Transverse colon (tissue), 4 donors: ENCODE measurements at regions not wholly inside any gene's neighbourhood (a gene's known extent, or its start where the extent isn't known, plus 50 kb on each side); places are given as distances from the start of the nearest gene placed in this dataset.
A peak's percentile ranks its signal among the peaks of the same experiment; 100 is the strongest.

Source experiments
- DNase-seq: peaks from one replicate; pipeline ENCODE4 v3.0.0-alpha.2; 2019
- H3K27ac ChIP-seq, 4 donors: fragments of 200-600 bp; sonication (generic); 2 replicates each; pipeline ENCODE4 v1.5.1; 2016 to 2018; ENCODE audit warnings: inconsistent platforms in 4 of 4
- H3K27me3 ChIP-seq: fragments of 200-600 bp; sonication (generic); 2 replicates; pipeline ENCODE4 v1.5.1; 2017; ENCODE audit warnings: inconsistent platforms
- H3K36me3 ChIP-seq, 4 donors: fragments of 200-600 bp; sonication (generic); 2 replicates each; pipeline ENCODE4 v1.5.1; 2017 to 2019; ENCODE audit warnings: inconsistent platforms in 4 of 4
- H3K4me1 ChIP-seq, 4 donors: fragments of 200-600 bp; sonication (generic); 2 replicates each; pipeline ENCODE4 v1.5.1; 2017 to 2020; ENCODE audit warnings: inconsistent platforms in 4 of 4
- H3K4me3 ChIP-seq, 4 donors: fragments of 200-600 bp; sonication (generic); 1 replicate in 1 of 4; 2 replicates in 3 of 4; pipeline versions ENCODE4 v1.5.1 to v1.6.1; 2017 to 2019; ENCODE audit warnings: inconsistent platforms in 4 of 4
- H3K9me3 ChIP-seq, 2 donors: fragments of 200-600 bp; sonication (generic); 2 replicates each; pipeline ENCODE4 v1.5.1; 2017 to 2019; ENCODE audit warnings: inconsistent platforms in 2 of 2
- EP300 ChIP-seq: sonication (generic); formaldehyde crosslinking; IDR thresholded peaks from one replicate; pipeline ENCODE4 v1.6.1; 2017; ENCODE audit warnings: antibody characterized with exemption, low read depth
- POLR2A ChIP-seq: fragments of 450-650 bp; IDR thresholded peaks from one replicate; pipeline ENCODE4 v1.6.1; 2016; ENCODE audit warnings: antibody characterized with exemption, mild to moderate bottlenecking, moderate library complexity
- POLR2AphosphoS5 ChIP-seq, 3 donors: sonication (generic); formaldehyde crosslinking; IDR thresholded peaks; one replicate each; pipeline ENCODE4 v1.6.1; 2016; ENCODE audit warnings: antibody characterized with exemption in 3 of 3
- WGBS, 2 donors: methylation state at CpG; one replicate each; pipeline ENCODE4 v1.1.5; 2018; ENCODE audit warnings: low coverage in 1 of 2; 5-methylcytosine and 5-hydroxymethylcytosine counted together
- in situ Hi-C, 4 donors: fragments of 200-750 bp; cut with MboI; loops; one replicate each; pipeline versions ENCODE4 v1.15.0 to v1.15.1; 2017; ENCODE audit warnings: low sequenced_read_pairs in 3 of 4, low pct_ligation_motif_present in 1 of 4, low pct_unique_long_range_greater_than_20kb in 1 of 4
- intact Hi-C: fragments of 100-400 bp; cut with DNase I; formaldehyde crosslinking; loops from one replicate; pipeline ENCODE4 v1.15.1; 2023; ENCODE audit warnings: low total_unique reads
- TF ChIP-seq, protein P1 (sequence below), 5 experiments: fragments of 200-600 bp in 3 of 5; fragments of 450-650 bp in 2 of 5; sonication (generic) in 3 of 5; IDR thresholded peaks; 1 replicate in 2 of 5; 2 replicates in 3 of 5; pipeline ENCODE4 v1.5.1; 2016 to 2017; ENCODE audit warnings: antibody characterized with exemption in 5 of 5, inconsistent platforms in 3 of 5, mild to moderate bottlenecking in 2 of 5, moderate library complexity in 1 of 5

DNA sequence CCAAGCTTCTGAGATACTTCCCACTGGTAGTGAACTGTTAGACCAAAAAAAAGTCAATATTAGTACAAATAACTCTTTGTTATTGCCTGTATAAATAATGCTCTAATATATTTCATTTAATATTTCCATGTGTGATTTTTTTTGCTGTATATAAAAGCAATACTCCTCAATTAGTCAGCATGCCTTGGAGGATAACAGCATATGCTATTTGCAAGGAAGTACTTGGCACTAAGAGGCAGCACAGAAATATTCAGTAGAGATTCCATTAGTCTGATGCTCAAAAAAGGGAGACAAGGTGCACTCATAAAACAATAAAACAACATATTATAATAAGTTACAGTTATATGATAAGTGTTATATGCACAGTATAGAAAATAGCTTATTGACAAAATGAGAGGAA, 296.6 kb upstream of the MPDZ start:
- in situ Hi-C loops (no loop called here), intact Hi-C loops (no loop called here)
- no peak overlapping the region for H3K4me3 ChIP-seq
- H3K27me3 ChIP-seq: no peaks in the 10 kb centered on the region
- TF ChIP-seq, protein P1, sequence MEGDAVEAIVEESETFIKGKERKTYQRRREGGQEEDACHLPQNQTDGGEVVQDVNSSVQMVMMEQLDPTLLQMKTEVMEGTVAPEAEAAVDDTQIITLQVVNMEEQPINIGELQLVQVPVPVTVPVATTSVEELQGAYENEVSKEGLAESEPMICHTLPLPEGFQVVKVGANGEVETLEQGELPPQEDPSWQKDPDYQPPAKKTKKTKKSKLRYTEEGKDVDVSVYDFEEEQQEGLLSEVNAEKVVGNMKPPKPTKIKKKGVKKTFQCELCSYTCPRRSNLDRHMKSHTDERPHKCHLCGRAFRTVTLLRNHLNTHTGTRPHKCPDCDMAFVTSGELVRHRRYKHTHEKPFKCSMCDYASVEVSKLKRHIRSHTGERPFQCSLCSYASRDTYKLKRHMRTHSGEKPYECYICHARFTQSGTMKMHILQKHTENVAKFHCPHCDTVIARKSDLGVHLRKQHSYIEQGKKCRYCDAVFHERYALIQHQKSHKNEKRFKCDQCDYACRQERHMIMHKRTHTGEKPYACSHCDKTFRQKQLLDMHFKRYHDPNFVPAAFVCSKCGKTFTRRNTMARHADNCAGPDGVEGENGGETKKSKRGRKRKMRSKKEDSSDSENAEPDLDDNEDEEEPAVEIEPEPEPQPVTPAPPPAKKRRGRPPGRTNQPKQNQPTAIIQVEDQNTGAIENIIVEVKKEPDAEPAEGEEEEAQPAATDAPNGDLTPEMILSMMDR (IDR thresholded peaks at IDR 0.05): no peak
- H3K27ac ChIP-seq: no peak overlapping the region
- no peak for DNase-seq
- H3K9me3 ChIP-seq: no peaks in the 10 kb centered on the region
- no peaks in the 10 kb centered on the region for H3K36me3 ChIP-seq
- H3K4me1 ChIP-seq: no peaks in the 10 kb centered on the region

DNA sequence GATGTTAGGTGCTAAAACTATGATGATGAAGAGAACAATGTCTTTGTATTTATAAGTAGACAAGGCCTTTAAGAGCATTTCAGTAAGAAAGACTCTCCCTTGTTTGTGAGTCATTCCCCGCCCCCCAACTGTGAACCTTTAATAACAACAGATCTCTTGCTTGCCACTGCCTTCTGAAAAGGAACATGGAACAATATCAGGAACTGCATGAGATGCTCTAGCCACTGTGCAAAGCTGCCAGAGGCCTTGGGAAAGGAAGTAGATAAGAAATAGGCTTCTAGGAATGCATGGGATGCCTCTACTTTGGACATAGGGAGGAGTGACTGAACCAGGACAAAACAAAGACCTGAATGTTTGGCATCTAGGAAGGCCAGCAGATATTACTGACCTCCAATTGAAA, 296.1 kb upstream of the MPDZ start:
- Histone ChIP-seq H3K4me1 (no peaks in the 10 kb centered on the region), H3K36me3 (no peaks in the 10 kb centered on the region), H3K27ac (no peak overlapping the region), H3K4me3 (no peak overlapping the region), H3K9me3 (no peaks in the 10 kb centered on the region), H3K27me3 (no peaks in the 10 kb centered on the region)
- TF ChIP-seq, protein P1 (IDR thresholded peaks at IDR 0.05): no peak
- TF ChIP-seq POLR2A (no peak), EP300 (no peak), POLR2AphosphoS5 (IDR thresholded peaks at IDR 0.05) (no peak)
- intact Hi-C loops (no loop called here), in situ Hi-C loops (no loop called here)
- 77 to 86% methylated on average over 1 of the region's 1 CpG for WGBS, 2 donors
- DNase-seq: no peak

DNA sequence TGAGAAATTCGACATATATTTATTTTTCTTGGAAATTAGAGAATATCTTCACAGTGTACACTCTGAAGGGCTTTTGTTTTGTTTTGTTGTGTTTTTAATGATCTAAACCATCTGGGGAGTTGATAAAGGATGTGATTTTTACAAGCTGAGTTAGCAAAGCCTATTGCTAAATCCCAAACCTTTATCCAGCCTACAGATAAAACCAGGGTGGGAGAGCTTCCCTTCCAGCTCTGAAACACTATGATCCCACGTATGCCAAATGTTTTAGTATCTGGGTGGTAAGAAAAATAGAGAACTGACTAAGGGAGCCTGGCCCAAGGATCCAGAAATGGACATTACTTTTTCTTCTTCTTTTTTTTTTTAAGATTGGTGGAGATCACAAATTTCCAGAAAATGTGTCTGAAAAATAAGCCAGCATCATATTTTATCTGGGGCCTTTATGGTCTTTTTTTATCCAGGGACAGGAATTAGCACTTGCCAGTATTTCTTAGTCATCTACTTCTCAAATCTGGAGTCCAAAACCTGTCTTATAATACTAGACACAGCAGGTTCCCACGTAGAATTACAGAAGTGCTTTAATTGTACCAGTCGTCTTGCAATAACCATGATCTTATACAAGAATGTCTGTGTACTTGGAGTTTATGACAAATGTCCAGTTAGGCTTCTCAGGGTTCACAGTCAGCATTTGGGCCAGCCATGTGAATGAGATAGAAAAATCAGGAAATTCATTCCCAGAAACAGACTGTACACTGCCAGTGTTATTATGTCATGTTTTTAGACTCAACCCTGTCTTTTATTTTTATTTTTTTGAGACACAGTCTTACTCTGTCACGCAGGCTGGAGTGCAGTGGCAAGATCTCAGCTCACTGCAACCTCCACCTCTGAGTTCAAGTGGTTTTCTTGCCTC, 290.8 kb upstream of the MPDZ start:
- Histone ChIP-seq H3K27ac (peak overlapping the region in 2 of 4 donors; percentile 2 to 21), H3K4me1 (peaks cover 0 to 7% (median 0%) of the 10 kb centered on the region in 4 donors), H3K27me3 (no peaks in the 10 kb centered on the region), H3K4me3 (no peak overlapping the region), H3K9me3 (no peaks in the 10 kb centered on the region), H3K36me3 (no peaks in the 10 kb centered on the region)
- in situ Hi-C loops: no loop called here
- no peak for DNase-seq
- WGBS, 2 donors: 39 to 58% methylated on average over 2 to 5 of the region's 5 CpGs
- intact Hi-C loops: no loop called here
- no peak for TF ChIP-seq EP300
- TF ChIP-seq, protein P1 (IDR thresholded peaks at IDR 0.05): no peak

DNA sequence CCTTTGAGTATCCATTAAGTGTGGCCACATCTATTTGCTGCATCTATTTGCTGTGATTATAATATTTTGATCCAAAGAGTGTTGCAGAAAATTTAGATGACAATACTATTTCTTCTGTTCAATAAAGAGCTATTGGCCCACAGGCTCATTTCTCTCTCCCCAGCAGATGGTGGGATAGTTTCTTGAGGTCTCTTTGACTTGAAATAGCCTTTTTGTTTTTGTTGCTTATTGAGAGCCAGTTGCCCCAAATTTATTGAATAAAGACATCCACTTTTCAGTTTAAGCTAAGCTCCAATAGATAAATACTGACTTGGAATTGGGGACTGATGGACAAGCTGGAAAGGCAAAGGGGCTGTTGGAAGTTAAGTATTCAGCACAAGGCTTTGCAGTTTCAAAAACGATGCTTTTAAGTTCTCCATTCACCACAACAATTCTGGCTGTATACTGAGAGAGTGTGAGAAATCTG, 290.1 kb upstream of the MPDZ start:
- Histone ChIP-seq H3K36me3 (no peaks in the 10 kb centered on the region), H3K27me3 (no peaks in the 10 kb centered on the region), H3K27ac (peak overlapping the region; percentile 2 to 46 (median 26)), H3K4me3 (no peak overlapping the region), H3K9me3 (no peaks in the 10 kb centered on the region), H3K4me1 (peaks cover 0 to 7% (median 0%) of the 10 kb centered on the region in 4 donors)
- 57 to 62% methylated on average over 1 of the region's 1 CpG for WGBS, 2 donors
- TF ChIP-seq POLR2AphosphoS5 (IDR thresholded peaks at IDR 0.05) (no peak), EP300 (no peak), POLR2A (no peak)
- TF ChIP-seq, protein P1 (IDR thresholded peaks at IDR 0.05): no peak
- in situ Hi-C loops (no loop called here), intact Hi-C loops (no loop called here)
- DNase-seq: no peak
